Mesendoderm (in vitro differentiated cells): ENCODE measurements at regions not wholly inside any gene's neighbourhood (a gene's known extent, or its start where the extent isn't known, plus 50 kb on each side); places are given as distances from the start of the nearest gene placed in this dataset.

Source experiments
- DNase-seq: peaks from one replicate; pipeline ENCODE4 v3.0.0; 2013
- H2AK5ac ChIP-seq: 2 replicates; pipeline ENCODE4 v1.6.1; 2013; ENCODE audit warnings: low read length, inconsistent platforms
- H2BK120ac ChIP-seq: 2 replicates; pipeline ENCODE4 v1.6.1; 2013; ENCODE audit warnings: low read depth, mild to moderate bottlenecking, low read length, moderate library complexity, mixed read lengths
- H2BK15ac ChIP-seq: replicated peaks from 2 replicates; pipeline ENCODE4 v1.6.1; 2013; ENCODE audit warnings: low read depth, mild to moderate bottlenecking, moderate library complexity
- H2BK5ac ChIP-seq: 2 replicates; pipeline ENCODE4 v1.6.1; 2013; ENCODE audit warnings: low read length, inconsistent platforms
- H3K18ac ChIP-seq: 2 replicates; pipeline ENCODE4 v1.6.1; 2013; ENCODE audit warnings: mild to moderate bottlenecking, low read length, mixed read lengths
- H3K23ac ChIP-seq: one replicate; pipeline ENCODE4 v1.6.1; 2013; ENCODE audit warnings: low read length
- H3K27ac ChIP-seq: 2 replicates; pipeline ENCODE4 v1.5.1; 2013; ENCODE audit warnings: low read depth, mild to moderate bottlenecking, inconsistent platforms, low read length, moderate library complexity
- H3K27me3 ChIP-seq: 2 replicates; pipeline ENCODE4 v1.6.1; 2013; ENCODE audit warnings: low read length, control low read depth, mild to moderate bottlenecking, inconsistent platforms; ENCODE audit not compliant: insufficient read depth, poor library complexity
- H3K36me3 ChIP-seq: 2 replicates; pipeline ENCODE4 v1.6.1; 2013; ENCODE audit warnings: low read length, inconsistent platforms; ENCODE audit not compliant: control insufficient read depth, insufficient read depth
- H3K4ac ChIP-seq: one replicate; pipeline ENCODE4 v1.6.1; 2013; ENCODE audit warnings: low read depth, mild to moderate bottlenecking, low read length, moderate library complexity
- H3K4me1 ChIP-seq: 2 replicates; pipeline ENCODE4 v1.6.1; 2013; ENCODE audit warnings: low read depth, low read length, inconsistent platforms; ENCODE audit not compliant: control insufficient read depth
- H3K4me2 ChIP-seq: 2 replicates; pipeline ENCODE4 v1.6.1; 2013; ENCODE audit warnings: low read length
- H3K4me3 ChIP-seq: 2 replicates; pipeline ENCODE4 v1.5.1; 2013; ENCODE audit warnings: mild to moderate bottlenecking, low read length
- H3K56ac ChIP-seq: one replicate; pipeline ENCODE4 v1.6.1; 2013; ENCODE audit warnings: low read length
- H3K79me1 ChIP-seq: 2 replicates; pipeline ENCODE4 v1.6.1; 2013; ENCODE audit warnings: low read length, inconsistent platforms
- H3K79me2 ChIP-seq: 2 replicates; pipeline ENCODE4 v1.6.1; 2013; ENCODE audit warnings: mild to moderate bottlenecking, low read length; ENCODE audit not compliant: control insufficient read depth, insufficient read depth
- H3K9ac ChIP-seq: 2 replicates; pipeline ENCODE4 v1.6.1; 2013; ENCODE audit warnings: low read length, inconsistent platforms
- H4K5ac ChIP-seq: one replicate; pipeline ENCODE4 v1.6.1; 2013; ENCODE audit warnings: low read length
- H4K8ac ChIP-seq: one replicate; pipeline ENCODE4 v1.6.1; 2013; ENCODE audit warnings: low read depth, mild to moderate bottlenecking, control low read depth, low read length, moderate library complexity
- WGBS: extraction: QIAGEN DNeasy Blood & Tissue Kit; methylation state at CpG from one replicate; pipeline ENCODE4 v1.1.7; 2013; ENCODE audit warnings: low lambda C conversion rate, missing lambda C conversion rate; ENCODE audit not compliant: insufficient coverage; ENCODE audit errors: extremely low coverage; 5-methylcytosine and 5-hydroxymethylcytosine counted together

DNA sequence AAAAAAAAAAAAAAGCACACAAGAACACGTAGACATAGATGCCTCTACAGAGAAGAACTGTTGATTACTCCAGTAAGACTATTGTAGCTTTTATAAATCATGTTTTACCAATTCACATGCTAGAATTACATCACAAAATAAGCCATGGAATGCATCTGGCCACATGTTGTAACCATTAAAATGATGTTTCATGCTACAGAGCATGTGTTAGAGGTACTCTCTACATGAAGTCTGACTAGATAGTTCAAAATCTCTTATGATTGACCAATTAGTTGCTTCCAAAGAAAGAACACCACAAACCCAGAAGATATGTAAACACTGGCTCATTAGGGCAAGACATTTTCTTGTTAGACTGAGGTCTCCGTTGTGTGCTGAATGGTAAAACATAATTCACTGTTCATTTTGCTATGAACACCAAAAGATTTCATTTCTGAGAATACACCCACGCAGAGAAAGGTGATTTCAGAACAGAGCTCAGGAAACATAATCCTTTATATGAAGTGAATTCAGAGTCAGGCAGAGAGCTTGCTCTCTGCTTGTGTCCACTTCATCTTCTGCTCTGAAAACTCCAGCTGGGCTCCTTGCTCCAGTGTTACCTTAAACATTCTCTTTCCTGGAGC is 411.4 kb upstream of the SOX9 start:
- H3K4me3 ChIP-seq: no peak overlapping the region
- H2AK5ac ChIP-seq: no peak overlapping the region
- no peaks in the 10 kb centered on the region for H3K79me2 ChIP-seq
- H3K23ac ChIP-seq: no peak overlapping the region
- no peaks in the 10 kb centered on the region for H3K4me1 ChIP-seq
- H3K4me2 ChIP-seq: no peak overlapping the region
- DNase-seq: no peak
- no peak overlapping the region for H2BK15ac ChIP-seq
- H4K5ac ChIP-seq: no peak overlapping the region
- H4K8ac ChIP-seq: no peak overlapping the region
- H3K18ac ChIP-seq: no peak overlapping the region
- H3K56ac ChIP-seq: no peak overlapping the region
- no CpG with 5 or more reads among the region's 3 CpGs for WGBS
- no peaks in the 10 kb centered on the region for H3K36me3 ChIP-seq
- H2BK5ac ChIP-seq: no peak overlapping the region
- no peaks in the 10 kb centered on the region for H3K79me1 ChIP-seq
- H3K27me3 ChIP-seq: no peaks in the 10 kb centered on the region
- no peak overlapping the region for H3K9ac ChIP-seq
- H2BK120ac ChIP-seq: peak overlapping the region; percentile 23
- no peak overlapping the region for H3K27ac ChIP-seq
- H3K4ac ChIP-seq: no peak overlapping the region

DNA sequence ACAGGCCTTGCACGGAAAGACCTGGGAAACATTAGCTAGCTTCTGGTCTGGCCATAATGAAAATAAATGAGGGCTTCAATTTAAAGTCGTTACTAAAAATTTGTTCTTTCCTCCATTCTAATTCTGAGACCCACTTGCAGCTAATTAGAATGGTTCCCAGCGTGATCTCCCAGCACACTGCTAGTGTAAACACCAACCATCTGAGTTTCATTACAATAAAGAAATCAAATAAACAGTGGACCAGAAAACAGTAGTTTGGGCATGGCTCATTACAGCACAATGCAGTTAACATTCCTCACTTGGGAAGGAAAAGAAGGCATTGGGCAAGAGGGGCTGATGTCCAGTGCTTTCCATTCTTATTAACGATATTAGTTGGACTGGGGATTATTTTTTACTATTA is 410.9 kb upstream of the SOX9 start:
- DNase-seq: no peak
- no peak overlapping the region for H3K4me2 ChIP-seq
- no peak overlapping the region for H2BK15ac ChIP-seq
- H3K56ac ChIP-seq: no peak overlapping the region
- H3K9ac ChIP-seq: no peak overlapping the region
- no peak overlapping the region for H2BK5ac ChIP-seq
- H3K4ac ChIP-seq: no peak overlapping the region
- no peaks in the 10 kb centered on the region for H3K79me1 ChIP-seq
- no peaks in the 10 kb centered on the region for H3K79me2 ChIP-seq
- H2BK120ac ChIP-seq: no peak overlapping the region
- H3K4me1 ChIP-seq: no peaks in the 10 kb centered on the region
- H3K23ac ChIP-seq: no peak overlapping the region
- H3K36me3 ChIP-seq: no peaks in the 10 kb centered on the region
- no peak overlapping the region for H4K5ac ChIP-seq
- no peaks in the 10 kb centered on the region for H3K27me3 ChIP-seq
- H3K4me3 ChIP-seq: no peak overlapping the region
- no peak overlapping the region for H2AK5ac ChIP-seq
- no CpG with 5 or more reads among the region's 4 CpGs for WGBS
- no peak overlapping the region for H4K8ac ChIP-seq
- no peak overlapping the region for H3K18ac ChIP-seq
- no peak overlapping the region for H3K27ac ChIP-seq

DNA sequence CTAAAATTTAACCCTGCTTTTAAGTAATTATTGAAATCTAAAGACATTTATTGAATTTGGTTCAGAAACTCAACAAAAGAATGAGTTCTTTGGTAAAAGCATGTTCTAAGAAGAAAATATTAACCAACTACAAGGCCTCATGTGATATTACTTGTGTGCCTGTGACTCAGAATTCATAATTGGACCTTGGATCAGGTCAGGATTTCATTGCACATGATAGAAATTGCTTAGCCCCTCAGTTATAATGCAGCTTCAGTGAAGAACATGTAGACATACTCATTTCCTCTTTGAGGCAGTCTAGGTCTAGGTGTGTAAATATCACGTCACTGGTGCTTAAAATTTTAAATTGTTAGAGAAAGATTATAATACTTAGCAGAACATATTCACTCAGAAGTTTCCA is 410.0 kb upstream of the SOX9 start:
- Histone ChIP-seq H3K4me1 (no peaks in the 10 kb centered on the region), H3K4me3 (no peak overlapping the region), H3K56ac (no peak overlapping the region), H2BK120ac (no peak overlapping the region), H2BK5ac (no peak overlapping the region), H3K4me2 (no peak overlapping the region), H4K5ac (no peak overlapping the region), H3K9ac (no peak overlapping the region), H3K79me1 (no peaks in the 10 kb centered on the region), H2AK5ac (no peak overlapping the region), H2BK15ac (no peak overlapping the region), H3K27ac (no peak overlapping the region), H3K79me2 (no peaks in the 10 kb centered on the region), H3K23ac (no peak overlapping the region), H4K8ac (no peak overlapping the region), H3K36me3 (no peaks in the 10 kb centered on the region), H3K18ac (no peak overlapping the region), H3K27me3 (no peaks in the 10 kb centered on the region), H3K4ac (no peak overlapping the region)
- no peak for DNase-seq
- no CpG with 5 or more reads among the region's 1 CpG for WGBS

DNA sequence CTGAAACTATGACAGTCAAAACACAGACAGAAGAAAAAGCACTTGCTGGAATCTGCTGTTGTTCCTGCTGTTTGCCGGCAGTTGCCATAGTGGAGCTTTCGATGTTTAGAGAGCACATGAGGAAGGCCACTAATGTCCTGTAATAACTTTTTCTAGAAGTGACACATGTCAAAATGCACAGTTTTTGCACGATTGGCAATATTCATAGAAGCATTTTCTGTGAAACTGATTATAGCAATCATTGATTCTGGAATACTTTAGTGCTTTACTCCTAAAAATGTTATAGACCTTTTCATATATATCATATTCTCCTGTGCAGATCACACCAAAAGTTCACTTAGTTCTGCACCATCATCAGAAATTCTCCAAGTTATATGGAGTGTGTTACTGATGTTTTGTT is 407.0 kb upstream of the SOX9 start:
- Histone ChIP-seq H3K18ac (no peak overlapping the region), H3K4me3 (no peak overlapping the region), H3K4me2 (no peak overlapping the region), H3K27ac (no peak overlapping the region), H3K9ac (no peak overlapping the region), H3K23ac (no peak overlapping the region), H3K4me1 (no peaks in the 10 kb centered on the region), H3K79me2 (no peaks in the 10 kb centered on the region), H2AK5ac (no peak overlapping the region), H3K27me3 (no peaks in the 10 kb centered on the region), H2BK120ac (no peak overlapping the region), H2BK15ac (no peak overlapping the region), H3K36me3 (no peaks in the 10 kb centered on the region), H3K4ac (no peak overlapping the region), H3K56ac (no peak overlapping the region), H4K5ac (no peak overlapping the region), H3K79me1 (no peaks in the 10 kb centered on the region), H4K8ac (no peak overlapping the region), H2BK5ac (no peak overlapping the region)
- WGBS: no CpG with 5 or more reads among the region's 3 CpGs
- DNase-seq: no peak

DNA sequence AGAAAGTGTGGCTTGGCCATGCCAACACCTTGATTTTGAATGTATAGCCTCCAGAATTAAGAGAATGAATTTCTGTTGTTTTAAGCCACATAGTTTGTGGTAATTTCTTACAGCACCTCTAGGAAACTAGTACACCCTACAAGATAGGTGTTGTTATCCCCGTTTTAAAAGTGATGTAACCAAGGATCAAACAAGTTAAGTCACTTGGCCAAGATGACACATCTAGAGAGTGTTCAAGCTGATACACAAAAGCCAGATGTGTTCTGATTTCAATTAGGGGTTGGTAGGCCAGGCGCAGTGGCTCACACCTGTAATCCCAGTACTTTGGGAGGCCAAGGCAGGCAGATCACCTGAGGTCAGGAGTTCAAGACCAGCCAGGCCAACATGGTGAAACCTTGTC is 396.5 kb upstream of the SOX9 start:
- no peak overlapping the region for H3K23ac ChIP-seq
- WGBS: no CpG with 5 or more reads among the region's 2 CpGs
- H3K27ac ChIP-seq: no peak overlapping the region
- H3K4ac ChIP-seq: no peak overlapping the region
- no peak overlapping the region for H2BK120ac ChIP-seq
- DNase-seq: no peak
- no peaks in the 10 kb centered on the region for H3K36me3 ChIP-seq
- no peak overlapping the region for H3K18ac ChIP-seq
- no peak overlapping the region for H2BK5ac ChIP-seq
- H3K4me1 ChIP-seq: no peaks in the 10 kb centered on the region
- no peak overlapping the region for H3K56ac ChIP-seq
- no peak overlapping the region for H4K5ac ChIP-seq
- no peak overlapping the region for H3K4me2 ChIP-seq
- no peaks in the 10 kb centered on the region for H3K79me1 ChIP-seq
- no peak overlapping the region for H3K9ac ChIP-seq
- no peaks in the 10 kb centered on the region for H3K27me3 ChIP-seq
- H3K79me2 ChIP-seq: no peaks in the 10 kb centered on the region
- no peak overlapping the region for H2BK15ac ChIP-seq
- no peak overlapping the region for H2AK5ac ChIP-seq
- H4K8ac ChIP-seq: no peak overlapping the region
- no peak overlapping the region for H3K4me3 ChIP-seq

DNA sequence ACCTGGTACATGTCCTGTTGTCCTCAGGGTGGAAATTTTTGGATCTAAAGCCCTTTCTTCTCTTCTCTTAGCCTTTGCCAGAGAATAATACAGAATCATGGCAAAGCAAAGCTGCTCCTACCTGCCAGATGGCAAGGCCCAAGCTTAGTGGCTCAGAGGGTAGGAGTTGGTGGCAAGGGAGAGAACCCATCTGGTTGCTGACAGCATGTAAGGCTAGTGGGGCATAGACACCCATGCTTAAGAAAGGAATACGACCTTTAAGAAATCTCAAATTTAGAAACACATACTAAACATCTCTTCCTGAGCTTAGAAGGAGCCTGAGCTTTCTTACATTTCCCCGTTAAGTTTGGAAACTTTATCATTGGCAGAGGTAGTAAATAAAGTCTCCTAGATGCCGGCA is 395.0 kb upstream of the SOX9 start:
- Histone ChIP-seq H2AK5ac (no peak overlapping the region), H3K56ac (no peak overlapping the region), H4K8ac (no peak overlapping the region), H3K9ac (no peak overlapping the region), H2BK120ac (no peak overlapping the region), H3K27ac (no peak overlapping the region), H3K4me1 (no peaks in the 10 kb centered on the region), H3K18ac (no peak overlapping the region), H3K36me3 (no peaks in the 10 kb centered on the region), H3K27me3 (no peaks in the 10 kb centered on the region), H3K79me1 (no peaks in the 10 kb centered on the region), H4K5ac (no peak overlapping the region), H3K79me2 (no peaks in the 10 kb centered on the region), H3K4me3 (no peak overlapping the region), H2BK15ac (no peak overlapping the region), H3K4me2 (no peak overlapping the region), H3K23ac (no peak overlapping the region), H2BK5ac (no peak overlapping the region), H3K4ac (no peak overlapping the region)
- WGBS: no CpG with 5 or more reads among the region's 3 CpGs
- no peak for DNase-seq
